PFSK-1 (cell line): ENCODE measurements at regions not wholly inside any gene's neighbourhood (a gene's known extent, or its start where the extent isn't known, plus 50 kb on each side); places are given as distances from the start of the nearest gene placed in this dataset.

Experiments
- FOXP2 ChIP-seq: optimal IDR thresholded peaks from 2 replicates; pipeline ENCODE3; 2011; ENCODE audit warnings: borderline replicate concordance, control low read depth, inconsistent platforms; ENCODE audit not compliant: insufficient read depth; ENCODE audit errors: extremely low read length, extremely low read depth
- POLR2AphosphoS5 ChIP-seq: IDR thresholded peaks from 2 replicates; pipeline ENCODE4 v1.6.1; 2012; ENCODE audit warnings: low read depth, mild to moderate bottlenecking, control low read depth, low read length, moderate library complexity
- REST ChIP-seq, 2 experiments: IDR thresholded peaks; 2 replicates each; pipeline versions ENCODE4 v1.6.1 to v1.8.0; 2011 to 2012; ENCODE audit warnings: low read depth in 2 of 2, low read length in 2 of 2, control low read depth in 1 of 2, inconsistent platforms in 1 of 2, mild to moderate bottlenecking in 1 of 2, moderate library complexity in 1 of 2; ENCODE audit not compliant: insufficient read depth in 1 of 2
- SIN3A ChIP-seq: IDR thresholded peaks from 2 replicates; pipeline ENCODE4 v1.6.1; 2012; ENCODE audit warnings: mild to moderate bottlenecking, low read length, moderate library complexity, borderline replicate concordance; ENCODE audit not compliant: insufficient read depth
- TAF1 ChIP-seq: IDR thresholded peaks from 2 replicates; pipeline ENCODE4 v1.6.1; 2012; ENCODE audit warnings: low read length, control low read depth, borderline replicate concordance; ENCODE audit not compliant: insufficient read depth

DNA sequence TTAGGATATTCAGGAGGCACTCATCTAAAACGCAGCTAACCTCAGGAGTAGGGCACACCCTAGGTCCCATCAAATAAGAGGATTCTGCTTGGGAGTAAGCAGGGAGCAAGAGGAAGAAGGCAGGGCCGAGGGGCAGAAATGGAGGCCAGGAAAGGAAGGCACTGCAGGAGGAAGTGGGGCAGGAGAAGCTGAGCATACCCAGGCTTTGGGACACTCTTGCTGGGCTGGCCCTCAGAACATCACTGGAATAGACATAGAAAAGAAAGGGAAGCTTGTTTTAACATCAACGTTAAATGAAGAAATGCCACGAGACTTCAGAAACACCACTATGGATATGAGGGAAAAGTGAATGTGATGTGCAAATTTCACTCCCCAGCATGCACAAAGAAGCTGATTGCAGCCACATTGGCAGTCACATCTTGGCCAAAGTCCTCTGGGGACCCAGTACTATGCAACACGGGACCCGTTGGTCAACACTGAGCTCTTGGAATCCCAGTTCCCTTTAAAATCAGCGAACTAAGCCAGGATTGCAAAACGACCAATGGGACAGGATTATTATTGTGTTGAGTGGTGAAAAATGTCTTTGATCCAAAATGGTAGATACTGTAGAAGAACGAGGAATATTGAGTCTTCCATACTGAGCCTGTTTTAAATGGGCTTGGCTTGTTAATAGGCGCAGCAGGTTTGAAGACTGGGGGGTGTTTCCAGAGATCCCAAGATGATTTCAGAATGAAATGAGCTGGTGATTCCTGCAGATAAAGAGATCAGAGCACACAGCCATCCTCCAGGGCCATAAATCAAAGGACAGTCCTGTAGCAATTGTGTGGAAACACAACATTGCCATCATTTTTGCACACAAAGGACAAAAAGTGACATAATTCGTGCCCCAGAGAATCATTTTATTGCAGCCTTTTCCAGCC, 152.4 kb downstream of the TOMM20 start:
- no peak for TF ChIP-seq SIN3A

- TF ChIP-seq FOXP2 (no peak), SIN3A (no peak), TAF1 (no peak), POLR2AphosphoS5 (no peak; the same call in 1 of the 2 replicates), REST (IDR thresholded peaks at IDR 0.05; ENCODE audit: insufficient read depth in 1 of 2, low read depth in 2 of 2, low read length in 2 of 2) (peak in 1 of 2 experiments; percentile 50; a peak in 1 of 4 replicates)
Measured at GRCh38 chr1:234975122-234975940, 153.3 kb downstream of the TOMM20 start.

DNA sequence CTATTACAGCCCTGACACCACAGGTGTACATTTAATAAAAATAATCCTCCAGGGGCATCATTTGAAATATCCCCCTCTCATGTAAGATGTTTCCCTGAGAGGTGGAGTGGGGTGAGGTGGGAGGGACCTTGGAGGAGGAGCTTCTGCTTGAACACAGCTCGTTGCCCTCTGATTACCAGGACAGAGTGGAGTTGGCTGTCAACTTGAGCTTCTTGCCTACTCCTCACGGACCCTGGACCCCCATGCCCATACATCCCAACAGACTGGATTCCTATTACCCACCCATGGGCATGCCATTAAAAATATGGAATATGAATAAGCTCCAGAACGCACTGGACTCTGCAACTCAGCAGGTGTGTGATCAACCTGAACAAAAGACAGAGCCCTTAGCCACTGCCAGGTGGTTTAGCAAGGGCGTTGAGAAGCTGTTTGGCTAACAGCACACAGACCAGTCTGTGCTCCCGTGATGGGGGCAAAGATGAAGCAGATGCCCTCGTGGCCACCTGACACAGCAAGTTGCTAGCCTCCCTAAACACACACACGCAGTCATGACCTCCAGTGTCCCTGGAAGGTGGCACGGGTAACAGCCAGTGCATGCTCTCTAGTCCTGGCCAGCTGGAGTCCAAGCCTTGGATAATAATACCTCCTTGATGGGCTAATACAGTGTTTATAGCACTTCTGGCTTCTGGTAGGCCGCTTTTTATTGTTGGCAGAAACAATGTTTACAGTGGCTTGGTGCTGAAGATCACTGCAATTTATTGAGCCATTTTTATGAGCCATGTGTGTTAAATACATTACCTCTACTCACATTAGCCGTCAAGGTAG, 155.0 kb downstream of the TOMM20 start:
- TF ChIP-seq POLR2AphosphoS5, result no peak
- TF ChIP-seq TAF1, result no peak
- no peak for TF ChIP-seq REST (IDR thresholded peaks at IDR 0.05; ENCODE audit: insufficient read depth in 1 of 2, low read depth in 2 of 2, low read length in 2 of 2)
- no peak for TF ChIP-seq SIN3A
- TF ChIP-seq FOXP2, result no peak

GRCh38 chr1:234972411-234973191, 156.0 kb downstream of the TOMM20 start:
- no peak for TF ChIP-seq TAF1
- no peak for TF ChIP-seq REST (IDR thresholded peaks at IDR 0.05; ENCODE audit: insufficient read depth in 1 of 2, low read depth in 2 of 2, low read length in 2 of 2)
- no peak for TF ChIP-seq SIN3A
- TF ChIP-seq FOXP2, result no peak
- no peak for TF ChIP-seq POLR2AphosphoS5
